Fibroblast of the aortic adventitia (primary cell): ENCODE measurements at regions not wholly inside any gene's neighbourhood (a gene's known extent, or its start where the extent isn't known, plus 50 kb on each side); places are given as distances from the start of the nearest gene placed in this dataset.

Source experiments
- DNase-seq: peaks from one replicate; pipeline ENCODE4 v3.0.0-alpha.2; 2010; ENCODE audit warnings: low read depth
- H3K4me3 ChIP-seq: 2 replicates; pipeline ENCODE4 v1.5.1; 2011; ENCODE audit warnings: low read depth, mild to moderate bottlenecking, control low read depth, low read length, moderate library complexity
- TF ChIP-seq, protein P1 (sequence below): IDR thresholded peaks from 2 replicates; pipeline ENCODE4 v1.5.1; 2011; ENCODE audit warnings: mild to moderate bottlenecking, low read length, control low read depth, inconsistent platforms; ENCODE audit not compliant: insufficient read depth

GRCh38 chr4:41384992-41385391 lies 128.3 kb downstream of the UCHL1 start:
- TF ChIP-seq, protein P1, sequence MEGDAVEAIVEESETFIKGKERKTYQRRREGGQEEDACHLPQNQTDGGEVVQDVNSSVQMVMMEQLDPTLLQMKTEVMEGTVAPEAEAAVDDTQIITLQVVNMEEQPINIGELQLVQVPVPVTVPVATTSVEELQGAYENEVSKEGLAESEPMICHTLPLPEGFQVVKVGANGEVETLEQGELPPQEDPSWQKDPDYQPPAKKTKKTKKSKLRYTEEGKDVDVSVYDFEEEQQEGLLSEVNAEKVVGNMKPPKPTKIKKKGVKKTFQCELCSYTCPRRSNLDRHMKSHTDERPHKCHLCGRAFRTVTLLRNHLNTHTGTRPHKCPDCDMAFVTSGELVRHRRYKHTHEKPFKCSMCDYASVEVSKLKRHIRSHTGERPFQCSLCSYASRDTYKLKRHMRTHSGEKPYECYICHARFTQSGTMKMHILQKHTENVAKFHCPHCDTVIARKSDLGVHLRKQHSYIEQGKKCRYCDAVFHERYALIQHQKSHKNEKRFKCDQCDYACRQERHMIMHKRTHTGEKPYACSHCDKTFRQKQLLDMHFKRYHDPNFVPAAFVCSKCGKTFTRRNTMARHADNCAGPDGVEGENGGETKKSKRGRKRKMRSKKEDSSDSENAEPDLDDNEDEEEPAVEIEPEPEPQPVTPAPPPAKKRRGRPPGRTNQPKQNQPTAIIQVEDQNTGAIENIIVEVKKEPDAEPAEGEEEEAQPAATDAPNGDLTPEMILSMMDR = no peak
- DNase-seq = peak; percentile 47
- H3K4me3 ChIP-seq = no peak overlapping the region

DNA sequence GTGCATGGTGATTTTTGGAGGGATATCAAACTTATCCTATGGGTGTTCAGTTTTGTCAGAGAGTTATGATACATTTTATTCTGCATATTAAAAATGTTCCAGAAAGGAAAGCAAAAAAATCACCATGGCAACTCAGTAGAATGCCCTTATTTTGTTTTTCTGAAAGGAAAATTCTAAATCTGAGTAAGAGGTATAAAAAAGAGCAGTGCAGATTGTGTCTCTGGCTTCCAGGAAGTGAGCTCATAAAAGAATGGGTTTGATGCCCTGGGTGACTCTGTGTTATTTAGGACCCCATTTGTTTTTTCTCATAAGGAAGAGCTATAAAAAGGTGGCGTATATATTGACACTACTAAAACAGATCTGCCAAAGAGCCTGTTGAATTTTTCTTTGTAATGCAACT lies 128.8 kb downstream of the UCHL1 start:
- no peak overlapping the region for H3K4me3 ChIP-seq
- TF ChIP-seq, protein P1 = no peak
- no peak for DNase-seq

GRCh38 chr4:41388080-41388479 lies 131.4 kb downstream of the UCHL1 start:
- TF ChIP-seq, protein P1 = no peak
- DNase-seq = no peak
- no peak overlapping the region for H3K4me3 ChIP-seq

DNA sequence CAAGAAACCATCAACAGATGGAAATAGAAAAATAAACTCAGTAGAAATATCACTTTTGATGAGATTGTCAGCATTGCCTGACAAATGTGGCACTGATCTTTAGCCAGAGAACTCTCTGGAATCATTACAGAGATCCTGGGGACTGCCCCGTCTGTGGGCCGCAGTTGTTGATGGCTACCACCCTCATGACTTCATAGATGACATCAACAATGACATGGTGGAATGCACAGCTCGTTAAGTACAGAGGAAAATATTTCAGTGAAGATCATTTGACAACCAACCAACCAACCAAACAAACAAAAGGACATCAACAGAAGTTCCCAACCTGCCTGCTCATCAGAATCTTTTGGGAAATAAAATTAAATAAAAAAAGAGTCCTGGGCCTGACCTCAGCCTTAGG lies 132.6 kb downstream of the UCHL1 start:
- DNase-seq = no peak
- TF ChIP-seq, protein P1 = no peak

GRCh38 chr4:41390661-41391060 lies 133.9 kb downstream of the UCHL1 start:
- no peak for DNase-seq

More for the DNA sequence above, 132.6 kb downstream of the UCHL1 start:
- H3K4me3 ChIP-seq = no peak overlapping the region

GRCh38 chr4:41391271-41391670 lies 134.5 kb downstream of the UCHL1 start:
- H3K4me3 ChIP-seq = no peak overlapping the region
- TF ChIP-seq, protein P1 = no peak
- DNase-seq = no peak

More at GRCh38 chr4:41390661-41391060, 133.9 kb downstream of the UCHL1 start:
- TF ChIP-seq, protein P1 = no peak
- no peak overlapping the region for H3K4me3 ChIP-seq

- TF ChIP-seq, protein P1 = no peak
- H3K4me3 ChIP-seq = no peak overlapping the region
- DNase-seq = no peak
Measured at GRCh38 chr4:41394481-41394894, 137.8 kb downstream of the UCHL1 start.
